GM18508 (cell line): ENCODE measurements at regions not wholly inside any gene's neighbourhood (a gene's known extent, or its start where the extent isn't known, plus 50 kb on each side); places are given as distances from the start of the nearest gene placed in this dataset.

ENCODE experiments used
- ATAC-seq: cut with Tn5 transposase; IDR thresholded peaks from one replicate; pipeline ENCODE4 v1.9.1; 2021; ENCODE audit warnings: moderate number of reproducible peaks; ENCODE audit not compliant: insufficient read depth, unreplicated experiment

GRCh38 chr12:91574391-91574790 lies 391.8 kb upstream of the DCN start:
- ATAC-seq, result no peak

- no peak for ATAC-seq
Observed at GRCh38 chr12:91572869-91573268, 390.3 kb upstream of the DCN start.

- no peak for ATAC-seq
Observed at GRCh38 chr12:91567100-91567485, 384.5 kb upstream of the DCN start.

GRCh38 chr12:91566328-91567099 lies 383.9 kb upstream of the DCN start:
- no peak for ATAC-seq

- ATAC-seq, result no peak
Observed at GRCh38 chr12:91565846-91566245, 383.2 kb upstream of the DCN start.

- ATAC-seq, result no peak
Observed at GRCh38 chr12:91565246-91565645, 382.6 kb upstream of the DCN start.

GRCh38 chr12:91563011-91563765 lies 380.6 kb upstream of the DCN start:
- ATAC-seq, result no peak

- no peak for ATAC-seq
Observed at GRCh38 chr12:91562476-91562875, 379.9 kb upstream of the DCN start.

- ATAC-seq, result no peak
Observed at GRCh38 chr12:91561958-91562325, 379.3 kb upstream of the DCN start.

- no peak for ATAC-seq
Observed at GRCh38 chr12:91561301-91561957, 378.8 kb upstream of the DCN start.

- ATAC-seq, result no peak
Observed at GRCh38 chr12:91556909-91557308, 374.3 kb upstream of the DCN start.

GRCh38 chr12:91555436-91556415 lies 373.1 kb upstream of the DCN start:
- no peak for ATAC-seq

GRCh38 chr12:91551927-91552326 lies 369.3 kb upstream of the DCN start:
- ATAC-seq, result no peak

GRCh38 chr12:91551242-91551641 lies 368.6 kb upstream of the DCN start:
- ATAC-seq, result no peak

GRCh38 chr12:91542666-91543065 lies 360.0 kb upstream of the DCN start:
- no peak for ATAC-seq

- ATAC-seq, result no peak
Observed at GRCh38 chr12:91542067-91542466, 359.4 kb upstream of the DCN start.

- no peak for ATAC-seq
Observed at GRCh38 chr12:91538418-91538817, 355.8 kb upstream of the DCN start.

GRCh38 chr12:91533366-91533765 lies 350.7 kb upstream of the DCN start:
- no peak for ATAC-seq

GRCh38 chr12:91529829-91530228 lies 347.2 kb upstream of the DCN start:
- no peak for ATAC-seq

- ATAC-seq, result no peak
Observed at GRCh38 chr12:91523831-91524230, 341.2 kb upstream of the DCN start.
